Right atrium auricular region (tissue), 2 donors: ENCODE measurements at regions not wholly inside any gene's neighbourhood (a gene's known extent, or its start where the extent isn't known, plus 50 kb on each side); places are given as distances from the start of the nearest gene placed in this dataset.

ENCODE experiments used
- DNase-seq: peaks from one replicate; pipeline ENCODE4 v3.0.0-alpha.2; 2019; ENCODE audit warnings: low spot score
- H3K27ac ChIP-seq, 2 donors: fragments of 200-600 bp; sonication (generic); 1 replicate in 1 of 2; 2 replicates in 1 of 2; pipeline ENCODE4 v1.5.1; 2016 to 2019
- H3K27me3 ChIP-seq, 2 donors: fragments of 200-600 bp; sonication (generic); one replicate each; pipeline versions ENCODE4 v1.5.1 to v1.6.0; 2017 to 2019
- H3K36me3 ChIP-seq: fragments of 200-600 bp; sonication (generic); one replicate; pipeline ENCODE4 v1.5.1; 2016
- H3K4me1 ChIP-seq, 2 donors: fragments of 200-600 bp; sonication (generic); one replicate each; pipeline versions ENCODE4 v1.5.1 to v1.6.0; 2017 to 2019
- H3K4me3 ChIP-seq, 2 donors: fragments of 200-600 bp; sonication (generic); 1 replicate in 1 of 2; 2 replicates in 1 of 2; pipeline ENCODE4 v1.5.1; 2017 to 2019; ENCODE audit warnings: mild to moderate bottlenecking in 1 of 2, moderate library complexity in 1 of 2
- H3K9me3 ChIP-seq, 2 donors: fragments of 200-600 bp; sonication (generic); one replicate each; pipeline ENCODE4 v1.5.1; 2019
- TF ChIP-seq, protein P1 (sequence below), 2 donors: fragments of 200-600 bp; sonication (generic); IDR thresholded peaks; one replicate each; pipeline ENCODE4 v1.5.1; 2019; ENCODE audit warnings: antibody characterized with exemption in 2 of 2

DNA sequence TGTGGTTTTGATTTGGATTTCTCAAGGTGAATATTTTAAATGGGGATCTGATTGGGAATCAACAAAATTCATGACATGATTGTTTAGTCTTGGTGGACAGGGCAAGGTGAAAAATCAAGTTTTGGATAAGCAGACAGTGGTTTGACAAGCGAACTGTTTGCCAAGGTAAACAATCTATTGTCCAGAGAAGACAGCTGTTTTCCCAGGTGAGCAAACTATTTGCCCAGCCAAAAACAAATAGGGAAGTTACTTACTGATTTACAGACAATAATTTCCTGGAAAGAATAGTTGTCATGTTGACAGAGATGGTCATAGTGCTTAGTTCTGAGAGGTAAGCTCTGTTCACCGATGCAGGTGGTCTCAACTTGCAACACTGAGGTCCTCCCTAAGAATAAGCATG lies 94.0 kb upstream of the STEAP1B start:
- no peak for DNase-seq
- no peaks in the 10 kb centered on the region for H3K9me3 ChIP-seq
- no peaks in the 10 kb centered on the region for H3K27me3 ChIP-seq
- TF ChIP-seq, protein P1, sequence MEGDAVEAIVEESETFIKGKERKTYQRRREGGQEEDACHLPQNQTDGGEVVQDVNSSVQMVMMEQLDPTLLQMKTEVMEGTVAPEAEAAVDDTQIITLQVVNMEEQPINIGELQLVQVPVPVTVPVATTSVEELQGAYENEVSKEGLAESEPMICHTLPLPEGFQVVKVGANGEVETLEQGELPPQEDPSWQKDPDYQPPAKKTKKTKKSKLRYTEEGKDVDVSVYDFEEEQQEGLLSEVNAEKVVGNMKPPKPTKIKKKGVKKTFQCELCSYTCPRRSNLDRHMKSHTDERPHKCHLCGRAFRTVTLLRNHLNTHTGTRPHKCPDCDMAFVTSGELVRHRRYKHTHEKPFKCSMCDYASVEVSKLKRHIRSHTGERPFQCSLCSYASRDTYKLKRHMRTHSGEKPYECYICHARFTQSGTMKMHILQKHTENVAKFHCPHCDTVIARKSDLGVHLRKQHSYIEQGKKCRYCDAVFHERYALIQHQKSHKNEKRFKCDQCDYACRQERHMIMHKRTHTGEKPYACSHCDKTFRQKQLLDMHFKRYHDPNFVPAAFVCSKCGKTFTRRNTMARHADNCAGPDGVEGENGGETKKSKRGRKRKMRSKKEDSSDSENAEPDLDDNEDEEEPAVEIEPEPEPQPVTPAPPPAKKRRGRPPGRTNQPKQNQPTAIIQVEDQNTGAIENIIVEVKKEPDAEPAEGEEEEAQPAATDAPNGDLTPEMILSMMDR (IDR thresholded peaks at IDR 0.05): no peak
- no peak overlapping the region for H3K27ac ChIP-seq
- H3K4me1 ChIP-seq: peaks cover 3 to 21% of the 10 kb centered on the region in 2 donors
- H3K36me3 ChIP-seq: no peaks in the 10 kb centered on the region
- no peak overlapping the region for H3K4me3 ChIP-seq

DNA sequence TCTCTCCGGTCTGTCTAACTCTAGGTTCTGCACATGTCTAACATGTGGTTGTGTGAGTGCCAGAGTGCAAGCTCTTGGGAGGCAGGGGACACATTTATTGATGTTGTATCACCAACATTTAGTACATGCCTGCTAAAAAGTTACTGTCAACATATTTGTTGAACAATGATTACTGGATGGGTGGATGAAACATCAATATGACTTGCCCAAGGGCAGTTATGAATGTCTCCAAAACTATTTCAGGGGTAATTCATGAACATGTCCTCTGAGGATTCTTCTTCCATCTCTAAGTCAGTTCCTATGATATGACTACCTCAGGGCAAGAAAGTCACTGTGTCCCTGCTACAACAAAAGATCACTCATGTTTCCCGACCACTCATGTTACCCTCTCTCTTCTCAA lies 91.3 kb upstream of the STEAP1B start:
- Histone ChIP-seq H3K9me3 (no peaks in the 10 kb centered on the region), H3K4me3 (no peak overlapping the region), H3K4me1 (peaks cover 3 to 43% of the 10 kb centered on the region in 2 donors), H3K27ac (no peak overlapping the region), H3K36me3 (no peaks in the 10 kb centered on the region), H3K27me3 (no peaks in the 10 kb centered on the region)
- TF ChIP-seq, protein P1 (IDR thresholded peaks at IDR 0.05): no peak
- no peak for DNase-seq

DNA sequence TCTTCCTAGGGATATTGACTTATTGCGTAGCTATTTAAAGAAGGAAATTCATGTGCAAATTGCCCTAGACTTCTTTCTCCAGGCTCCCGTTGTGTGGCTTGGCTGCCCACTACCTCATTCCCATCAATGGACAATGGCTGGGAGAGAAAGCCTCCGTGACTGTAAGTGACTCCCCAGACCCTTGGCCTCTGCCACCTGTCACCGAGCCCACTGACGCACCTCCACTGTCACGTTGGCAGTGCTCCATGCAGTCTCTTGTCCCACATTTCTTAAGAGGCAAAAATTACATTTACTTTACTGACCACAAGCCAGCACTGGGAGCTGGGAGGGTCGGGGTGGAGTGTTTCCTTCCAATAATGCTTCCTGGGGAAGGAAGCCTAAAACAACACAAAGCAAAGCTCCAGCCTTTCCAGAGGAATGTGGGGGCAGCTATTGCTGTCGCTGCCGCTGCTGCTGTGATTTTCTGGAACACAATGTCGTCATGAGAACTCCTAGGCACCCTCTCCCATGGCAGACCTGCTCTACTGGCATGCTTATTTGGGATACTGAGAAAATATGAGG lies 89.7 kb upstream of the STEAP1B start:
- no peaks in the 10 kb centered on the region for H3K9me3 ChIP-seq
- no peaks in the 10 kb centered on the region for H3K27me3 ChIP-seq
- TF ChIP-seq, protein P1 (IDR thresholded peaks at IDR 0.05): no peak
- peaks cover 3 to 44% of the 10 kb centered on the region in 2 donors for H3K4me1 ChIP-seq
- peak overlapping the region; percentile 44 to 72 for H3K27ac ChIP-seq
- H3K36me3 ChIP-seq: no peaks in the 10 kb centered on the region
- no peak overlapping the region for H3K4me3 ChIP-seq
- peak; percentile 90 for DNase-seq

DNA sequence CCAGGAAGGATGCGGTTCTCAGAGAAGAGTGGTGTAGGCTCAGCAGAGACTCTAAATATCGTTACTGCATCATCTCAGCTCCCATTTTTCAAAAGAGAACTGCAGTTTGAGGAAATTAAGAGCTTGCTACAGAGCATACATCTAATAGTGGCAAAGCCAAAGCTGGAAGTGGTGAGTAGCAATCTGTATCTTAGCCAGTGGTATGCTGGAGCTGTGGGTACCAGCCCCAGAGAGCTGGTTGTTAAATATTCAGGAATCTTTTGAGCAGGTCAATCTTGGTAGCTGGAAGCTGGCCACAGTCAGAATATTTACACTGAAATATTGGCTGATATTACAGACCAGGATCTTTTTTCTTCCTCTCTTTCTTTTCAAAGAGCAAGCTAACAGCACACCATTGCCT lies 88.4 kb upstream of the STEAP1B start:
- Histone ChIP-seq H3K36me3 (no peaks in the 10 kb centered on the region), H3K4me1 (peaks cover 3 to 53% of the 10 kb centered on the region in 2 donors), H3K9me3 (no peaks in the 10 kb centered on the region), H3K27me3 (no peaks in the 10 kb centered on the region), H3K27ac (peak overlapping the region in 1 of 2 donors; percentile 72), H3K4me3 (no peak overlapping the region)
- DNase-seq: no peak
- TF ChIP-seq, protein P1 (IDR thresholded peaks at IDR 0.05): no peak

DNA sequence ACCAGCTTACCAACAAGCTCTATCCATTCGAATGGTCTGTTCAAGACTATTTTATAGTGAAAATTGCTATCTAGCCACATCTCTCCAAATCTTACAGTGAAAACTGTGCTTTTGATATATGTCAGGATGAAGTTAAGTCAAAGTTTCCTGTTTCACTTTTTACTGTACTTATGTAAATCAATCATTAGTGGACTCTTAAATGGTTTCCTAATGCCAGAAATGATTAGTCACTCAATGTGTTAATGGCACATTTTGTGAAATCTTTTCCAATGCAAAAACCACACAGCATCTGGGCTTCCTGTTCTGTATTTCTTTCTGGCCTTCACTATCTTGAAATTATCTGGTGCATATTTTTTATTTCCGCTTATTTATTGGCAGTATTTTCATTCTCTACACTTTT lies 87.3 kb upstream of the STEAP1B start:
- Histone ChIP-seq H3K27me3 (no peaks in the 10 kb centered on the region), H3K36me3 (no peaks in the 10 kb centered on the region), H3K4me1 (peaks cover 3 to 58% of the 10 kb centered on the region in 2 donors), H3K9me3 (no peaks in the 10 kb centered on the region), H3K27ac (no peak overlapping the region), H3K4me3 (no peak overlapping the region)
- DNase-seq: no peak
- TF ChIP-seq, protein P1 (IDR thresholded peaks at IDR 0.05): no peak

DNA sequence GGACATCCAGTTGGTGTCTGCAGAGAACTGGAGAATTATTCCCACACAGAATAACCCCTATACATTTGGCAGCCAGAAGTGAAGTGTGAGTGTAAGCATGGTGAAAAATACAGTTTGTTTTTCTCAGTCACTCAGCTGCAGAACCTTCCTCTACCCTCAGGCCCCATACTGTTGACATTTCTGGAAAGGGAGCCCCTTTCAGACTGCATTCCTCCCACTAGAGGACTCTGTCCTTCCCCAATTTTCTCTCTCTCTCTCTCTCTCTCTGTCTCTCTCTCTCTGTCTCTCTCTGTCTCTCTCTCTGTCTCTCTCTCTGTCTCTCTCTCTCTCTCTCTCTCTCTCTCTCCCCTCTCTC lies 86.8 kb upstream of the STEAP1B start:
- no peaks in the 10 kb centered on the region for H3K9me3 ChIP-seq
- TF ChIP-seq, protein P1 (IDR thresholded peaks at IDR 0.05): peak in 1 of 2 donors; percentile 54
- H3K36me3 ChIP-seq: no peaks in the 10 kb centered on the region
- no peak overlapping the region for H3K27ac ChIP-seq
- H3K4me3 ChIP-seq: no peak overlapping the region
- no peak for DNase-seq
- peaks cover 3 to 58% of the 10 kb centered on the region in 2 donors for H3K4me1 ChIP-seq
- no peaks in the 10 kb centered on the region for H3K27me3 ChIP-seq
